HG02840 (cell line): ENCODE measurements at regions not wholly inside any gene's neighbourhood (a gene's known extent, or its start where the extent isn't known, plus 50 kb on each side); places are given as distances from the start of the nearest gene placed in this dataset.

Experiments used
- ATAC-seq: cut with Tn5 transposase; IDR thresholded peaks from one replicate; pipeline ENCODE4 v1.9.1; 2021; ENCODE audit warnings: mild to moderate bottlenecking, moderate library complexity, moderate number of reproducible peaks; ENCODE audit not compliant: unreplicated experiment, low FRiP score

GRCh38 chr11:88405853-88406252 is 68.3 kb upstream of the CTSC start:
- no peak for ATAC-seq

- ATAC-seq, result no peak
Observed at GRCh38 chr11:88404932-88405710, 67.6 kb upstream of the CTSC start.

GRCh38 chr11:88404391-88404790 is 66.9 kb upstream of the CTSC start:
- ATAC-seq, result no peak

- no peak for ATAC-seq
Observed at GRCh38 chr11:88402784-88403183, 65.2 kb upstream of the CTSC start.

GRCh38 chr11:88402192-88402715 is 64.7 kb upstream of the CTSC start:
- no peak for ATAC-seq

GRCh38 chr11:88398791-88399570 is 61.4 kb upstream of the CTSC start:
- no peak for ATAC-seq

- no peak for ATAC-seq
Observed at GRCh38 chr11:88398372-88398771, 60.8 kb upstream of the CTSC start.

GRCh38 chr11:88390254-88390653 is 52.7 kb upstream of the CTSC start:
- no peak for ATAC-seq

GRCh38 chr11:88387957-88388356 is 50.4 kb upstream of the CTSC start:
- no peak for ATAC-seq
